HCT116 (cell line): ENCODE measurements at regions not wholly inside any gene's neighbourhood (a gene's known extent, or its start where the extent isn't known, plus 50 kb on each side); places are given as distances from the start of the nearest gene placed in this dataset.

Experiments
- CTCF ChIP-seq, 3 experiments: fragments of 200-600 bp in 1 of 3; sonication (generic) in 1 of 3; IDR thresholded peaks in 2 of 3; conservative IDR thresholded peaks in 1 of 3; 2 replicates each; pipeline ENCODE4 v1.5.1; 2012 to 2017; ENCODE audit warnings: low read depth in 2 of 3, low read length in 2 of 3, antibody characterized with exemption in 1 of 3, borderline replicate concordance in 1 of 3, control low read depth in 1 of 3, mild to moderate bottlenecking in 1 of 3, mixed read lengths in 1 of 3, mixed run types in 1 of 3, moderate library complexity in 1 of 3; ENCODE audit not compliant: insufficient read depth in 1 of 3
- EZH2 ChIP-seq: fragments of 200-600 bp; sonication (generic); IDR thresholded peaks from 2 replicates; pipeline ENCODE4 v1.6.1; 2017; ENCODE audit warnings: antibody characterized with exemption, mixed run types
- EZH2phosphoT487 ChIP-seq: fragments of 200-600 bp; IDR thresholded peaks from 2 replicates; pipeline ENCODE4 v1.6.1; 2018; ENCODE audit warnings: antibody characterized with exemption, borderline replicate concordance
- JUND ChIP-seq: IDR thresholded peaks from 2 replicates; pipeline ENCODE4 v1.6.1; 2012
- POLR2A ChIP-seq: IDR thresholded peaks from 2 replicates; pipeline ENCODE4 v1.7.0; 2011; ENCODE audit warnings: borderline replicate concordance; ENCODE audit not compliant: insufficient read depth, insufficient read length; ENCODE audit errors: extremely low read depth
- RAD21 ChIP-seq: IDR thresholded peaks from 2 replicates; pipeline ENCODE4 v1.6.1; 2012; ENCODE audit warnings: low read depth, mild to moderate bottlenecking
- SRF ChIP-seq: IDR thresholded peaks from 2 replicates; pipeline ENCODE4 v1.6.1; 2012; ENCODE audit warnings: low read depth
- TF ChIP-seq, protein P1 (sequence below): IDR thresholded peaks from 2 replicates; pipeline ENCODE4 v1.6.1; 2012; ENCODE audit warnings: low read depth
- TF ChIP-seq, protein P2 (sequence below): IDR thresholded peaks from 2 replicates; pipeline ENCODE4 v1.6.1; 2012

DNA sequence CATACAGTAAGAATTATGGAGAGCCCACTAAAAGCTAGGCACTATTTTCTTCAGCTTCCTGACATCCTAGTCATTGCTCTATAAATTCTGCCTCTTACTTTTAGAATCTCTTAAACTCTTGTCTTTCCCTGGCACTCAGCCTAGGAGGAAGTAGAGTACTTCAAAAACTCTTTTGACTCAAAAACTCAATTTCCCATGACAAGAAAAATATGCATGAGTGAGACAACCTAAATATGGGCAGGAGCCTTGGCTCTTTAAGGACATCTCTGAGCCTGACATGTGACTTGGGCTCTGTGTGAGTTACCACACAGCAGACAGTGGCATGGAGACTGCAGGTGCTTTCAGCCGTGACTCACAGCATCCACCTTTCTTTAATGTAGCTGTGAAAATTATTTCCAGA lies 97.5 kb upstream of the CCDC179 start:
- TF ChIP-seq EZH2 (no peak), EZH2phosphoT487 (no peak), CTCF (IDR thresholded peaks at IDR 0.05 in 2 of 3, conservative IDR thresholded peaks at IDR 0.05 in 1 of 3; ENCODE audit: borderline replicate concordance in 1 of 3, insufficient read depth in 1 of 3, low read depth in 2 of 3, low read length in 2 of 3) (no peak), POLR2A (no peak), SRF (no peak), JUND (no peak), RAD21 (no peak)
- TF ChIP-seq, protein P1, sequence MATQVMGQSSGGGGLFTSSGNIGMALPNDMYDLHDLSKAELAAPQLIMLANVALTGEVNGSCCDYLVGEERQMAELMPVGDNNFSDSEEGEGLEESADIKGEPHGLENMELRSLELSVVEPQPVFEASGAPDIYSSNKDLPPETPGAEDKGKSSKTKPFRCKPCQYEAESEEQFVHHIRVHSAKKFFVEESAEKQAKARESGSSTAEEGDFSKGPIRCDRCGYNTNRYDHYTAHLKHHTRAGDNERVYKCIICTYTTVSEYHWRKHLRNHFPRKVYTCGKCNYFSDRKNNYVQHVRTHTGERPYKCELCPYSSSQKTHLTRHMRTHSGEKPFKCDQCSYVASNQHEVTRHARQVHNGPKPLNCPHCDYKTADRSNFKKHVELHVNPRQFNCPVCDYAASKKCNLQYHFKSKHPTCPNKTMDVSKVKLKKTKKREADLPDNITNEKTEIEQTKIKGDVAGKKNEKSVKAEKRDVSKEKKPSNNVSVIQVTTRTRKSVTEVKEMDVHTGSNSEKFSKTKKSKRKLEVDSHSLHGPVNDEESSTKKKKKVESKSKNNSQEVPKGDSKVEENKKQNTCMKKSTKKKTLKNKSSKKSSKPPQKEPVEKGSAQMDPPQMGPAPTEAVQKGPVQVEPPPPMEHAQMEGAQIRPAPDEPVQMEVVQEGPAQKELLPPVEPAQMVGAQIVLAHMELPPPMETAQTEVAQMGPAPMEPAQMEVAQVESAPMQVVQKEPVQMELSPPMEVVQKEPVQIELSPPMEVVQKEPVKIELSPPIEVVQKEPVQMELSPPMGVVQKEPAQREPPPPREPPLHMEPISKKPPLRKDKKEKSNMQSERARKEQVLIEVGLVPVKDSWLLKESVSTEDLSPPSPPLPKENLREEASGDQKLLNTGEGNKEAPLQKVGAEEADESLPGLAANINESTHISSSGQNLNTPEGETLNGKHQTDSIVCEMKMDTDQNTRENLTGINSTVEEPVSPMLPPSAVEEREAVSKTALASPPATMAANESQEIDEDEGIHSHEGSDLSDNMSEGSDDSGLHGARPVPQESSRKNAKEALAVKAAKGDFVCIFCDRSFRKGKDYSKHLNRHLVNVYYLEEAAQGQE, result no peak
- TF ChIP-seq, protein P2, sequence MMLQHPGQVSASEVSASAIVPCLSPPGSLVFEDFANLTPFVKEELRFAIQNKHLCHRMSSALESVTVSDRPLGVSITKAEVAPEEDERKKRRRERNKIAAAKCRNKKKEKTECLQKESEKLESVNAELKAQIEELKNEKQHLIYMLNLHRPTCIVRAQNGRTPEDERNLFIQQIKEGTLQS, result no peak
